Retinal pigment epithelial cell (primary cell): ENCODE measurements at regions not wholly inside any gene's neighbourhood (a gene's known extent, or its start where the extent isn't known, plus 50 kb on each side); places are given as distances from the start of the nearest gene placed in this dataset.
"Not testable (repeated sequence)": the region's sequence is repeated elsewhere in the genome, so short reads cannot be mapped to it uniquely, and the experiment has no call there.

ENCODE experiments used
- DNase-seq: peaks from one replicate; pipeline ENCODE4 v3.0.0-alpha.2; 2010; ENCODE audit warnings: low read depth
- H3K4me3 ChIP-seq: 2 replicates; pipeline ENCODE4 v1.5.1; 2011; ENCODE audit warnings: mild to moderate bottlenecking, low read length, control low read depth, moderate library complexity
- CTCF ChIP-seq: conservative IDR thresholded peaks from 2 replicates; pipeline ENCODE4 v1.5.1; 2011; ENCODE audit warnings: low read depth, low read length, control low read depth, inconsistent platforms

DNA sequence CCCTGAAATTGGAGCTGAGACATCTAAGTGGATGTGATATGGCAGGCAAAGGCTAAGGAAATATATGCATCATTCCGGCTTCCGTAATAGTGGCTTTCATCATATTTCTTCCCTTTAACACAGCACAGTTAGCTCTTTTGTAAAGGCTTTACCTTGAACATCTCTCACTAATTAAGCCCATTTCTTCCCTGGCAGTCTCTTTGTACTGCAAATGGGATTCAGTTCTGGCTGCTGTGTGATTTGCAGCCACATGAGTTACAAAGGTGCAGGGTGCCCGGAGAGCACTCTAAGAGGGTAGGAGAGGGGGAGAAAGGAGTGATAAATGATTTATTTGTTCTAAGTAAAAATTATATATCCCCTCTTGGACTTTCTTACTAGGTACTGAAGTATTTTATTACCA, 232.1 kb upstream of the CCDC196 start:
- DNase-seq, result no peak
- TF ChIP-seq CTCF, result no peak
- no peak overlapping the region for H3K4me3 ChIP-seq

DNA sequence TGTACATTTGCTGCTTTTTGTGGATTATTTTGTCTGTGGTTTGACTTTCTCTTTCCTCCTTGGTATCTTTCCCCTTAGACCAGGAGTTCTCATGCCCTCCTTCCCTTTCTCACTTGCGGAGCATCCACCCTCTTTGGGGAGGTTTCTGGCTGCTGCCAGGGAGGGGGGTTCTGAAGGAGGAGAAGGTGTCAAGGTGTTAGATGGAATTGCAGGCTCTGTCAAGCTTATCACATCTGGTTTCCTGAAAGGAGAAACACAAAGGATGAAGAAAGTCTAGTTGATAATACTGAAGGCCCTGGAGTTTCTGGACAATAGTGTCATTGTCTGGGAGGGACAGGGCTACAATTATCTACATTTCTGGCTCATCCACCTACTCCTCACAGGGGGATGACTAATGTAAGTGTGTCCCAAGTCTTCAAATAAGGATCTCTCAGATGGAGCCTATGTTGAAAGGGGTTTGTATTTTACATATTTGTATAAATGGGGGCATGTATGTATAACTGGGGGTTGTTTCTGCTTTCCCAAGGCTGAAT, 217.3 kb upstream of the CCDC196 start:
- no peak for DNase-seq
- no peak overlapping the region for H3K4me3 ChIP-seq
- TF ChIP-seq CTCF, result no peak

- no peak overlapping the region for H3K4me3 ChIP-seq
- no peak for DNase-seq
- TF ChIP-seq CTCF, result no peak
These were observed 213.9 kb upstream of the CCDC196 start for GRCh38 chr14:66272221-66272620.

GRCh38 chr14:66273261-66273832, 212.8 kb upstream of the CCDC196 start:
- no peak overlapping the region for H3K4me3 ChIP-seq
- DNase-seq, result no peak
- no peak for TF ChIP-seq CTCF

GRCh38 chr14:66278418-66278817, 207.8 kb upstream of the CCDC196 start:
- DNase-seq, result not testable (repeated sequence)

DNA sequence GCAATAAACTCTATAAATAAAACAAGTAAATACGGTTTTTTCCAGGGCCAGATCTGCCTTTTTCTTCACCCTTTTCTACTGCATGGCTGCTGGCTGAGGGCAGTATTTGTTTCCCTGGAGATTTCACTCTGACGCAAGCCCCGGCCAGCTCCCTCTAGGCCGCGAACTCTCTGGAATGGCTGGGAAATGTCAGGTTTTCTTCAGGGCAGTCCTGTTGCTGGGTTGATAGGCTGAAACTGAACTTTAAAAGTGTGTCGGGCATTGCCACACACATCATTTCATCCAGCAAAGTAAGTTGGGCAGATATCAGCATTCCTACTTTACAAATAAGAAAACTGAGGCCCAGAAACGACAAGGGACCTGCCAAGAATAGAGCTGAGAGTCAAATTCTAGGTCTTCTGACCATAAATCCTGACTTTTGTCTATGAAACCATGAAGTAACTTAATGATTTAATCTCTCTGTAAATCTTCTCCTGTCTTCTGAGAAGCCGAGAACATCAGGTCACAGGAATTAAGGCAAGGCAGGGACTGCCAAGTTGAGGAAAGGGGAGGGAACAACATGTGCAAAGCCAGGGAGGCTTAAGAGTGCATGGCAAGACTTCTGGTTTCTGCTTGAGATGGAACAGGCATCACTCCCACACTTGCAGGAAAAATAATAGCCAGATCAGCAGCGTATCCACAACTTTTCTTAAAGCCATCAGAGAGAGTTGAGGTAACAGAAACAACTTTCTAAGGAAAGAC, 205.0 kb upstream of the CCDC196 start:
- no peak for DNase-seq
- no peak for TF ChIP-seq CTCF
- H3K4me3 ChIP-seq, result no peak overlapping the region

More at GRCh38 chr14:66278418-66278817, 207.8 kb upstream of the CCDC196 start:
- H3K4me3 ChIP-seq, result not testable (repeated sequence)

DNA sequence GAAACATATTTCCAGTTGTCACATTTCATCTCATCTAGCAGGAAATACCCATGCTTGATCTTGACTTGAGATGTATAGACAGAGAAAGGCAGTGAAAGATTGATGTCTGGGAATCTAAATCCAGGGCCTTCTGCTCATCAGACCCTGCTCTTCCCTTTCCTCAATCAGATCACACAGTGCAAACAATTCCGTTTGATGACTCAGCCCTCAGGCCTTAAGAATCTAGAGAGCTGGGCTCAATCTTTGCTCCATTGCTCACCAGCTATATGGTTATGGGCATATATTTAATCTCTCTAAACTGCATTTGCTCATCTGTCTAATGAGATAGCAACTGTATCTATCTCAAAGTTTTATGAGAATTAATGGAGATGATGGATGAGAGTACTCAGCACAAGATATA, 201.8 kb upstream of the CCDC196 start:
- peak; percentile 2 for DNase-seq
- no peak for TF ChIP-seq CTCF
- no peak overlapping the region for H3K4me3 ChIP-seq
